SK-N-MC (cell line): ENCODE measurements at regions not wholly inside any gene's neighbourhood (a gene's known extent, or its start where the extent isn't known, plus 50 kb on each side); places are given as distances from the start of the nearest gene placed in this dataset.

Source experiments
- EZH2 ChIP-seq: fragments of 200-600 bp; sonication (generic); IDR thresholded peaks from one replicate; pipeline ENCODE4 v1.6.1; 2017; ENCODE audit warnings: antibody characterized with exemption
- FOXP2 ChIP-seq: optimal IDR thresholded peaks from 2 replicates; pipeline ENCODE3; 2011; ENCODE audit warnings: mild to moderate bottlenecking, moderate library complexity; ENCODE audit not compliant: insufficient read depth; ENCODE audit errors: extremely low read length, control extremely low read depth
- POLR2AphosphoS5 ChIP-seq: IDR thresholded peaks from 2 replicates; pipeline ENCODE4 v1.6.1; 2012; ENCODE audit warnings: mild to moderate bottlenecking, low read depth, low read length, borderline replicate concordance

GRCh38 chr3:80978216-80978969 is 783.1 kb downstream of the GBE1 start:
- TF ChIP-seq EZH2 (no peak), FOXP2 (no peak), POLR2AphosphoS5 (no peak)
